Nephron (organoid): ENCODE measurements at regions not wholly inside any gene's neighbourhood (a gene's known extent, or its start where the extent isn't known, plus 50 kb on each side); places are given as distances from the start of the nearest gene placed in this dataset.

Experiments
- H3K27ac Mint-ChIP-seq, 3 experiments: 2 replicates each; pipeline ENCODE4 v1.8.0; 2020; ENCODE audit warnings: mixed read lengths in 3 of 3, mild to moderate bottlenecking in 2 of 3, moderate library complexity in 1 of 3
- H3K27me3 Mint-ChIP-seq: 2 replicates; pipeline ENCODE4 v1.8.0; 2021; ENCODE audit warnings: low read depth, mild to moderate bottlenecking, moderate library complexity, mixed read lengths
- H3K36me3 Mint-ChIP-seq: 2 replicates; pipeline ENCODE4 v1.8.0; 2020; ENCODE audit warnings: low read depth, mixed read lengths
- H3K4me1 Mint-ChIP-seq: 2 replicates; pipeline ENCODE4 v1.8.0; 2020; ENCODE audit warnings: mixed read lengths
- H3K4me3 Mint-ChIP-seq, 3 experiments: 2 replicates each; pipeline ENCODE4 v1.8.0; 2020; ENCODE audit warnings: mild to moderate bottlenecking in 3 of 3, mixed read lengths in 3 of 3, moderate library complexity in 2 of 3
- H3K9me3 Mint-ChIP-seq: 2 replicates; pipeline ENCODE4 v1.8.0; 2020; ENCODE audit warnings: mixed read lengths
- CTCF ChIP-seq, 3 experiments: fragments of 200-600 bp; sonication (generic); IDR thresholded peaks; one replicate each; pipeline ENCODE4 v1.5.0; 2021; ENCODE audit warnings: antibody characterized with exemption in 3 of 3; ENCODE audit not compliant: unreplicated experiment in 3 of 3

DNA sequence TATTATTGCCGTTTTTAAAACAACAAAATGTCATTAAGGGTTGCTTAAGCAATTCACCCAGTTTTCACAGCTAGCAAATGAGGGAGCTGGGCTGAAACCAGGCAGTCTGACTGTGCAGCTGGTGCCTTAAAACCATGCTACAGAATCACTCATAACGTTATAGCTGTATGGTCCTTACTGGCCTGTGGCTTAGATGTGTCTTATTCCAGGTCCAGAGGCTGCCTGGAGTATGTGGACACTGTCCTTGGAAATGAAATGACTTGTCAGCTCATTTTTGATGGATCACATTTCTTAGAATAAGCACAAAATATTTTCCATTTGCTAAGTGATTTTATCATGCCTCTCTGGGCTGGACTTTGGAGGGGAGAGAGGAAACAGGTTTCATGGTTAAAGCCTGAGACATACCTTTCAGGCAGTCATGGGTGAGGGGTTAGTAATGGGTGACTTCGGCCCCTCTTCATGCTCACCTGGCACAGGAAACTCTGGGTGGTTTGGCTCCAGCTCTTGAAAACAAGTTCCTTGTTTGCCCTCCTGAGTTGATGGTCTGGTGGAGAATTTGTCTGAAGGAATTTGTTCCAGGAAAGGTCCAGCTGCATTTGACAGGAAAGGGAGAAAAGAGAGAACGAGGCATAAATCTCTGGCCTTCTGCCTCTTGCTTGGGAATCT is 823.2 kb downstream of the DHX35 start:
- H3K36me3 Mint-ChIP-seq = peaks cover 3% of the 10 kb centered on the region
- H3K27ac Mint-ChIP-seq = peak overlapping the region; percentile 43 to 87 (median 80)
- no peak for TF ChIP-seq CTCF (IDR thresholded peaks at IDR 0.05; ENCODE audit: unreplicated experiment in 3 of 3)
- H3K4me1 Mint-ChIP-seq = peaks cover 10% of the 10 kb centered on the region
- H3K9me3 Mint-ChIP-seq = peaks cover 17% of the 10 kb centered on the region
- H3K27me3 Mint-ChIP-seq = no peaks in the 10 kb centered on the region
- H3K4me3 Mint-ChIP-seq = no peak overlapping the region

DNA sequence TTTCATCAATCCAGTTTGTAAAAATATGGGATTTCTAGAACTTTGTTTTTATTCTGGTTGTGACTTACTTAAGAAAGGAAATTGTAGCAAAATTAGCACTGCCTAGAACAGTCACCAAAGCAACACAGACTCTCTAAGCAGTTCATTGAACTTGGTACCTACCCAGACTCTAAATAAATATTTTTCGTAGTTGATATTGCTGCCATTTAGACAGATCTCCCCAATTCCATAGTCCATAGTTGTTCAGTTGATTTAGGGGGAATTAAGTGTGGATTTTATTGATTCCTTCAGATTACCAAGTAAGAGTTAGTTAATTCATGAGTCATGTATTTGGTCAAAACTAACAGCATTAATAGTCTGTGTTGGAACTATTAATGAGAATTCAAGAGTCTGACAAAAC is 822.5 kb downstream of the DHX35 start:
- Mint-ChIP-seq H3K4me3 (no peak overlapping the region), H3K9me3 (peaks cover 17% of the 10 kb centered on the region), H3K4me1 (peaks cover 10% of the 10 kb centered on the region), H3K36me3 (peaks cover 3% of the 10 kb centered on the region), H3K27ac (peak overlapping the region in 2 of 3 experiments; percentile 43 to 87), H3K27me3 (no peaks in the 10 kb centered on the region)
- no peak for TF ChIP-seq CTCF (IDR thresholded peaks at IDR 0.05; ENCODE audit: unreplicated experiment in 3 of 3)

DNA sequence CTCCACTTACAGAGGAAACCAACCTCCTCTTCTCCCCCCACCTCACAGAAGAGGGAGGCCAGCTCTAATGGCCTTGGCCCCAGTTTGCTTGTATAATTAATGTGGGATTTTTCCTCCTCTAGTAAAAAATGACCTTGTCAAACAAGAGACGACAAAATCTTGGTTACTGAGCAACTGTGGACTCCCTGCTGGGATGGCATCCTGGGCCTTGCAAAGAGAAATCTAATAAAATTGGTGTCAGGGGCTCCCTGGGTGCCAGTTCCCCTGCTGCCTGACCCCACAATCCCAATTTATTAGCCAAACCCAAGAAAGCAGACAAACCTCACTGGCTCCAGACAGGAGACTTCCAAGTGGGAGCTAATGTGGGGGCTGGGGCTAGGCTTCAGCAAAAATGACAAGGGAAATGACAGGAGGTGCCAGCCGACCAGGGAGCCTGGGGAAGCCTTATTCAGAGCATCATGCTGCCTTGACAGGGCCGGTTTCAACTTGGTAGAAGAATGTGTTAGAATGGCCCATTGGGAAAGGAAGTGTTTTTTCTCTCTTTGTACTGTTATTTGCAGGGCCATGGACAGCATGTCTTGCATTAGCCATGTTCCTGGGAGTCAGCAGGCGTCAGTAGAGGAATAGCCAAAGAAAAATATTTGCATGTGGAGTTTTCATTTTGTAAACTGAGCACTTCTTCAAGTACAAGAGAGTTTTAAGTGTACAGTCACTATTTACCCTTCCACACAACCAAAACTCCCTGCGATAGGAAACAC is 816.9 kb downstream of the DHX35 start:
- peak overlapping the region in 2 of 3 experiments; percentile 78 to 90 for H3K27ac Mint-ChIP-seq
- H3K36me3 Mint-ChIP-seq = peaks cover 3% of the 10 kb centered on the region
- no peak overlapping the region for H3K4me3 Mint-ChIP-seq
- H3K27me3 Mint-ChIP-seq = no peaks in the 10 kb centered on the region
- peaks cover 22% of the 10 kb centered on the region for H3K4me1 Mint-ChIP-seq
- TF ChIP-seq CTCF (IDR thresholded peaks at IDR 0.05; ENCODE audit: unreplicated experiment in 3 of 3) = peak in 2 of 3 experiments; percentile 26 to 35
- H3K9me3 Mint-ChIP-seq = peaks cover 22% of the 10 kb centered on the region

GRCh38 chr20:39778431-39778830 is 816.3 kb downstream of the DHX35 start:
- H3K36me3 Mint-ChIP-seq = peaks cover 2% of the 10 kb centered on the region
- peak overlapping the region in 2 of 3 experiments; percentile 78 to 90 for H3K27ac Mint-ChIP-seq
- TF ChIP-seq CTCF (IDR thresholded peaks at IDR 0.05; ENCODE audit: unreplicated experiment in 3 of 3) = no peak
- no peak overlapping the region for H3K4me3 Mint-ChIP-seq
- H3K9me3 Mint-ChIP-seq = peaks cover 18% of the 10 kb centered on the region
- no peaks in the 10 kb centered on the region for H3K27me3 Mint-ChIP-seq
- peaks cover 28% of the 10 kb centered on the region for H3K4me1 Mint-ChIP-seq

DNA sequence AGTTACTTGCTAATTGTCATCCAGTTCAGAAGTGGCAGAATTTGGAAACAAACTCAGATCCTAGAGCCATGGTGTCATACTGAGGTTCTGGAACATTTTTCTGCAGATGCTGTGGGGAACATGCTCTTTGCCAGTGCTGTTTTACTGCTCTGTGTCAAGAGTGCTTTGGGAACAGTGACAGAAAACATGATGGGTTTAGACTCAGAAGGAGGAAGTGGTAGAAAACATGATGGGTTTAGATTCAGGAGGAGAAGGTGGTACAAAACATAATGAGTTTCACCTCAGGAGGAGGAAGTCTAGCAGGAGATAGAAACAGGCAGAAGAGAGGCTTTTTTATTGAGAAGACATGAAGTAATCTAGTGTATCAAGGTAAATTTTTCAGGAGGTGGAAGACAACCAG is 815.5 kb downstream of the DHX35 start:
- no peaks in the 10 kb centered on the region for H3K36me3 Mint-ChIP-seq
- TF ChIP-seq CTCF (IDR thresholded peaks at IDR 0.05; ENCODE audit: unreplicated experiment in 3 of 3) = no peak
- H3K4me3 Mint-ChIP-seq = no peak overlapping the region
- H3K27ac Mint-ChIP-seq = no peak overlapping the region
- H3K4me1 Mint-ChIP-seq = peaks cover 29% of the 10 kb centered on the region
- peaks cover 14% of the 10 kb centered on the region for H3K9me3 Mint-ChIP-seq
- H3K27me3 Mint-ChIP-seq = no peaks in the 10 kb centered on the region
